CD4-positive, alpha-beta memory T cell (primary cell): ENCODE measurements at regions not wholly inside any gene's neighbourhood (a gene's known extent, or its start where the extent isn't known, plus 50 kb on each side); places are given as distances from the start of the nearest gene placed in this dataset.

Experiments
- CTCF ChIA-PET: fragments of 350-600 bp; sonication (Branson Sonifier 250); formaldehyde crosslinking; loops from one replicate; lab custom pipeline; 2021; ENCODE audit warnings: inconsistent platforms; ENCODE audit not compliant: partially characterized antibody; lab: Charles Lee
- POLR2A ChIA-PET: fragments of 350-600 bp; sonication (Branson Sonifier 250); formaldehyde crosslinking; loops from one replicate; lab custom pipeline; 2021; ENCODE audit not compliant: partially characterized antibody; lab: Charles Lee
- DNase-seq, 5 donors: peaks; one replicate each; pipeline versions ENCODE4 v3.0.0 to v3.0.0-alpha.2; 2020 to 2022; ENCODE audit warnings: mixed read lengths in 1 of 5
- H3K27ac ChIP-seq: one replicate; pipeline ENCODE4 v1.7.0; 2013; ENCODE audit warnings: low read depth, low read length
- H3K27me3 ChIP-seq: 2 replicates; pipeline ENCODE4 v1.7.0; 2013; ENCODE audit warnings: mild to moderate bottlenecking, low read length, moderate library complexity; ENCODE audit not compliant: insufficient read depth
- H3K36me3 ChIP-seq: 2 replicates; pipeline ENCODE4 v1.7.0; 2013; ENCODE audit warnings: mild to moderate bottlenecking, low read length, moderate library complexity; ENCODE audit not compliant: insufficient read depth
- H3K4me1 ChIP-seq: 2 replicates; pipeline ENCODE4 v1.7.0; 2013; ENCODE audit warnings: mild to moderate bottlenecking, low read length, moderate library complexity; ENCODE audit not compliant: insufficient read depth
- H3K4me3 ChIP-seq, 2 donors: one replicate each; pipeline ENCODE4 v1.7.0; 2013; ENCODE audit warnings: low read length in 2 of 2, mild to moderate bottlenecking in 1 of 2
- H3K9me3 ChIP-seq, 2 donors: one replicate each; pipeline ENCODE4 v1.7.0; 2013; ENCODE audit warnings: low read length in 2 of 2, control low read depth in 1 of 2; ENCODE audit not compliant: control insufficient read depth in 1 of 2
- H3K27ac Mint-ChIP-seq, 7 donors: one replicate each; pipeline ENCODE4 v1.8.0; 2020 to 2021; ENCODE audit warnings: mixed read lengths in 7 of 7, mild to moderate bottlenecking in 6 of 7, inconsistent platforms in 3 of 7, moderate library complexity in 3 of 7
- H3K27me3 Mint-ChIP-seq, 2 donors: one replicate each; pipeline ENCODE4 v1.8.0; 2020 to 2021; ENCODE audit warnings: mixed read lengths in 2 of 2
- H3K36me3 Mint-ChIP-seq, 2 donors: one replicate each; pipeline ENCODE4 v1.8.0; 2020 to 2021; ENCODE audit warnings: mixed read lengths in 2 of 2, inconsistent platforms in 1 of 2, mild to moderate bottlenecking in 1 of 2
- H3K4me1 Mint-ChIP-seq, 4 donors: one replicate each; pipeline ENCODE4 v1.8.0; 2020 to 2021; ENCODE audit warnings: mixed read lengths in 4 of 4, mild to moderate bottlenecking in 1 of 4
- H3K4me3 Mint-ChIP-seq, 8 donors: one replicate each; pipeline ENCODE4 v1.8.0; 2020 to 2021; ENCODE audit warnings: mixed read lengths in 8 of 8, mild to moderate bottlenecking in 7 of 8, moderate library complexity in 6 of 8, inconsistent platforms in 3 of 8
- H3K9me3 Mint-ChIP-seq, 8 donors: one replicate each; pipeline ENCODE4 v1.8.0; 2020 to 2021; ENCODE audit warnings: mixed read lengths in 8 of 8, mild to moderate bottlenecking in 5 of 8, inconsistent platforms in 3 of 8, moderate library complexity in 1 of 8
- intact Hi-C: fragments of 100-400 bp; cut with micrococcal nuclease; formaldehyde crosslinking; loops from one replicate; pipeline ENCODE4 v1.15.1; 2023

DNA sequence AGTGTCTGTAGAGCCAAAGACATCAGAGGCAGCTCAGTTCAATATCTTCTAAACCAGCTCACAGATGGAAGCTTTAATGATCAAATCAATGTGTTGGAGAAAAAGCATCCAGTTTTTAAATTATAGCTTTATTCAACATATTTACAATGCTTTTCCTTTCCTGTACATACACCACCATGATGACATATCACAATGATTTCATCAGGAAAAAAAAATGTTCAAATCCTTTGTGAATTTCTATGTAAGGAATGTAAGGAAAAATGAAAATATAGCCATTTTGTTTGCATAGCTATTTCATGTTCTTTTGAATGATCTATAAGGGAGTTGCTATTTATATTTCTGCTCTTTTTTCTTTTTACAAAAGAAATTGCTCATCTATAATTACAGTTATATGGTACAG is 134.7 kb upstream of the CDH20 start:
- intact Hi-C loops: no loop called here
- Histone ChIP-seq H3K27me3 (no peaks in the 10 kb centered on the region), H3K9me3 (no peaks in the 10 kb centered on the region)

DNA sequence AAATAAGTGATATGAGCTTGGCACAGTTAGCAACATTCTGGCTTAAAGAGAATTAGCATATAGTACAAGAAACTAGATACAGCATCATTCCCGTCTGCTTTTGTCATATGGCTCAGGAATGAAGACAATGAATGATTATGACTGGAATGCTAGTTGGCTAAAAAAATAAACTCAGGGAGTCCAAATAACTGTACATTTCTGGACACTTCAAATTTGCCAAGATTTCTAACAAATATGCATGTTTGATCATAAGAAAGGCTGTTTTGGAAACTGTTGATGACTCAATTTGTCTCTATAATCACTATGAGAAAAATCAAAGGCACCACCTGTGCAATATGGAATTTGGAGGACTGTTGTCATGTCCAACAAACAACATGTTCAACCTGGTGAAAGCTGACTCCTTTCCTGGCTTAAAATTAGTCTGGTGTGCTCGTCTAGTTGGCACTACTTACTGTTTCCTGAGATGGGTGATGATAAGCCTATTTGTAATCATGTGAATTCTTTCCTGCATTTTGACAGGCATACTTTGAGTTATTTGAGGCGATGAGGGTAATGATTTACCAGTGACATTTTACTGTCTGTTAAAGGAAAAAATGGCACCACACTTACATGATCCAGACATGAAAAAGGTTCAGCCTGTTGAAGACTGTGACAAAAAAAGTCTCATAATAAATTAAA is 133.9 kb upstream of the CDH20 start:
- Histone ChIP-seq H3K27ac (no peak overlapping the region), H3K9me3 (no peaks in the 10 kb centered on the region), H3K4me1 (no peaks in the 10 kb centered on the region), H3K36me3 (no peaks in the 10 kb centered on the region), H3K4me3 (no peak overlapping the region), H3K27me3 (no peaks in the 10 kb centered on the region)
- H3K36me3 Mint-ChIP-seq: no peaks in the 10 kb centered on the region
- no peaks in the 10 kb centered on the region for H3K27me3 Mint-ChIP-seq
- H3K27ac Mint-ChIP-seq: no peak overlapping the region
- CTCF ChIA-PET: no interaction called here
- no peaks in the 10 kb centered on the region for H3K4me1 Mint-ChIP-seq
- intact Hi-C loops: no loop called here
- no peak overlapping the region for H3K4me3 Mint-ChIP-seq
- no peak for DNase-seq
- POLR2A ChIA-PET: no interaction called here
- peaks cover 0 to 4% (median 1%) of the 10 kb centered on the region in 8 donors for H3K9me3 Mint-ChIP-seq

More for the DNA sequence above, 134.7 kb upstream of the CDH20 start:
- ChIA-PET CTCF (no interaction called here), POLR2A (no interaction called here)
- H3K4me1 Mint-ChIP-seq: no peaks in the 10 kb centered on the region
- no peaks in the 10 kb centered on the region for H3K36me3 ChIP-seq
- H3K4me1 ChIP-seq: no peaks in the 10 kb centered on the region
- H3K27me3 Mint-ChIP-seq: no peaks in the 10 kb centered on the region
- H3K36me3 Mint-ChIP-seq: no peaks in the 10 kb centered on the region
- no peak overlapping the region for H3K4me3 ChIP-seq
- no peak overlapping the region for H3K4me3 Mint-ChIP-seq
- DNase-seq: no peak
- no peak overlapping the region for H3K27ac Mint-ChIP-seq
- H3K9me3 Mint-ChIP-seq: peaks cover 0 to 5% (median 3%) of the 10 kb centered on the region in 8 donors
- H3K27ac ChIP-seq: no peak overlapping the region

DNA sequence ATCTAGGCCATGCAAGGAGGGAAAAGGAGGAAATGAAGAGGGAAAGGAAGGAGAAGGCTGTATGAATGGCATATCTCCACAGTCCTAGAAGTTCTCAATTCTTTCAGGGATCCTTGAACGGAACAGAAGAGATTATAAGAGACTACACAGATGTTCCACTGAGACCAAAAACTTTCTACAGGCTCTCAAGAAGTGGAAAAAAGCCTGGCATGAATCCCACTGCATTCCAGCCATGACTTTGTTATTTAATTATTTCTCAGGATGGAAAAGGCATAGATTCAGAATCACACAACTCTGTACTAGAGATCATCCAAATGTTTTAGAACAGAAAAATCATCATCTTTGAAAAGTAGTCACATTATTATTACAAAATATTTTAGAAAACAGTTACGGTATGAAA is 131.7 kb upstream of the CDH20 start:
- CTCF ChIA-PET: no interaction called here

DNA sequence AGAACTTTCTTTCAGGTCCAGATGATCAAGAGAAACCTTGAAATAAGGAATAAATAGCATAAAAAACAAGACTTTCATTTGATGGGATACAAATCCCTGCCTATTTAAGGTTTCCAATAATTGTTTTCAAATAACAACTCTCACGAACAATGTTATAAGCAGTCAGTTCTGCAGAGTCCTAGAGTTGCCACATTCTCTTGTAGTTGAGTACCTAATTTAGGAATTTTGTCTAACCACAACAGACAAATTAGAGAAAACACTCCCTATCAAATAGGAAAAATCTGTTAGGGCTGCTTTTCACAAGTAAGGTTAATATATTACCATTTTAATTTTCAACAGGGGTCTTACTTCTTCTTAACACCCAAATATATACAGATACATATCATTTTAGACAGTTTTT is 130.1 kb upstream of the CDH20 start:
- intact Hi-C loops: no loop called here
- H3K9me3 Mint-ChIP-seq: no peaks in the 10 kb centered on the region
- DNase-seq: no peak
- ChIA-PET CTCF (no interaction called here), POLR2A (no interaction called here)
- H3K27me3 ChIP-seq: no peaks in the 10 kb centered on the region
- H3K4me3 ChIP-seq: no peak overlapping the region
- H3K4me3 Mint-ChIP-seq: no peak overlapping the region
- no peaks in the 10 kb centered on the region for H3K36me3 Mint-ChIP-seq
- no peaks in the 10 kb centered on the region for H3K27me3 Mint-ChIP-seq
- H3K27ac Mint-ChIP-seq: no peak overlapping the region
- no peaks in the 10 kb centered on the region for H3K9me3 ChIP-seq
- H3K4me1 Mint-ChIP-seq: no peaks in the 10 kb centered on the region
- no peaks in the 10 kb centered on the region for H3K4me1 ChIP-seq
- H3K36me3 ChIP-seq: no peaks in the 10 kb centered on the region
- no peak overlapping the region for H3K27ac ChIP-seq

More for the DNA sequence above, 131.7 kb upstream of the CDH20 start:
- Mint-ChIP-seq H3K27me3 (no peaks in the 10 kb centered on the region), H3K9me3 (no peaks in the 10 kb centered on the region), H3K4me3 (no peak overlapping the region), H3K4me1 (no peaks in the 10 kb centered on the region), H3K27ac (no peak overlapping the region), H3K36me3 (no peaks in the 10 kb centered on the region)
- POLR2A ChIA-PET: no interaction called here
- H3K4me1 ChIP-seq: no peaks in the 10 kb centered on the region
- H3K27ac ChIP-seq: no peak overlapping the region
- H3K36me3 ChIP-seq: no peaks in the 10 kb centered on the region
- no peak overlapping the region for H3K4me3 ChIP-seq
- intact Hi-C loops: no loop called here
- H3K27me3 ChIP-seq: no peaks in the 10 kb centered on the region
- H3K9me3 ChIP-seq: no peaks in the 10 kb centered on the region
- no peak for DNase-seq

DNA sequence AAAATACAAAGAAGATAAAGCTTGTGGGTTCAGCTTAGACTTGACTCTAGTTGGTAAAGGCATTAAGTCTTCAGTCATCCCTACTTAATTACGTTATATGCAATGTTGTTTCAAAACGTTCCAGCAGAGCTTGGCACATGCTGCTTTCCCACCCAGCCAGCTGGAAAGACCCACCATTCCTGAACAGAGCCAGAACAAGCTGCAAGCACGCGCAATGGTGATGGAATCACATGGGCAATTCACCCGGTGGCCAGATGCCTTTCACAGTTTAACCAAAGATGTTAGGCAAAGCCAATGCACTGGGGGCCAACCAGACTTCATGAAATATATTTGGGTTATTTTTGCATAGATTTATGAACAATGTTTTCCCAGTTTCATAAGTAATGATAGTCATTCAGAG is 123.4 kb upstream of the CDH20 start:
- Mint-ChIP-seq H3K9me3 (peaks cover 0 to 13% (median 2%) of the 10 kb centered on the region in 8 donors), H3K27me3 (no peaks in the 10 kb centered on the region), H3K4me3 (no peak overlapping the region), H3K4me1 (no peaks in the 10 kb centered on the region), H3K27ac (no peak overlapping the region), H3K36me3 (no peaks in the 10 kb centered on the region)
- no peak for DNase-seq
- Histone ChIP-seq H3K27ac (no peak overlapping the region), H3K9me3 (no peaks in the 10 kb centered on the region), H3K4me1 (no peaks in the 10 kb centered on the region), H3K36me3 (no peaks in the 10 kb centered on the region), H3K27me3 (no peaks in the 10 kb centered on the region), H3K4me3 (no peak overlapping the region)
- intact Hi-C loops: no loop called here
- POLR2A ChIA-PET: no interaction called here
- CTCF ChIA-PET: no interaction called here

DNA sequence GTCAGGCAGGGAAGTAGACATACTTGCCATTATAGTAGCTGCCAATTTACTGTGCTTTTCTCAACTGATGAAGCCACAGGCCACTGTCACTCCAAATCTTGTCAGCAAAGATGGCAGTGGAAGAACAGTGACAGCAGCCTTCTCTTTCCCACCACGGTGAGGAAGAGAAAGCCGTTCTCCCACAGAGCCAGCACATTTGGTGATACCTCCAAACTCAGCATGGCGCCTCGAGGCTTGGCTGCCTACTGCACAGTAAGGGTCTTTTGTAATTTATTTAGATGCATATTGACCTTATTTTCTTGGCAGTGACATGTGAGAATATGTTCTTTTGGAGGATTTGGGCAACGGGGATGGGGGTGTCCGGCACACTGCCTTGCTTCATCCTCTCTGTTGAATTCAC is 117.2 kb upstream of the CDH20 start:
- Mint-ChIP-seq H3K4me1 (no peaks in the 10 kb centered on the region), H3K4me3 (no peak overlapping the region), H3K27me3 (no peaks in the 10 kb centered on the region), H3K36me3 (no peaks in the 10 kb centered on the region), H3K9me3 (peaks cover 0 to 7% (median 4%) of the 10 kb centered on the region in 8 donors), H3K27ac (no peak overlapping the region)
- Histone ChIP-seq H3K36me3 (no peaks in the 10 kb centered on the region), H3K27me3 (no peaks in the 10 kb centered on the region), H3K27ac (no peak overlapping the region), H3K9me3 (no peaks in the 10 kb centered on the region), H3K4me3 (no peak overlapping the region), H3K4me1 (no peaks in the 10 kb centered on the region)
- no peak for DNase-seq
- ChIA-PET CTCF (no interaction called here), POLR2A (no interaction called here)
- intact Hi-C loops: no loop called here

DNA sequence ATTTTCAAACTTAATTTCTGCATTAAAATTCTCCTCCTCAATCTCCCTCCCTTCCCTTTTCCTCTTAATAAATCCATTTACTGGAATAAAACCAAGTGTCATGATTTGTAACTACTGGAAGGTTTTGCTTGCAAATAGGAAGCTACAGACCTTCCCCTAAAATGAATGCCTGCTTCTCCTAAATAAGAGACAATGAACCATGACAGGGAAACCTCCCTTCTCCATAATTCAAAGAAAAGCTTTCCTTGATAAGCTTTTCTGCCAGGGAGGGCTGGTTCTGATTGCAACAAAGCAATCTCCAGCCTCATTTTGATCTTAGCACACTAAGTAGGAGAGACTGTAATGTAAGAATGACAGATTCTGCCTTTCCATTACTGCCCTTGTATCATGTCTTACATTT is 111.0 kb upstream of the CDH20 start:
- no peaks in the 10 kb centered on the region for H3K4me1 Mint-ChIP-seq
- Histone ChIP-seq H3K27me3 (no peaks in the 10 kb centered on the region), H3K9me3 (no peaks in the 10 kb centered on the region), H3K36me3 (no peaks in the 10 kb centered on the region), H3K27ac (no peak overlapping the region), H3K4me3 (no peak overlapping the region), H3K4me1 (no peaks in the 10 kb centered on the region)
- no peaks in the 10 kb centered on the region for H3K36me3 Mint-ChIP-seq
- CTCF ChIA-PET: no interaction called here
- H3K9me3 Mint-ChIP-seq: peaks cover 0 to 12% (median 5%) of the 10 kb centered on the region in 8 donors
- no peak overlapping the region for H3K4me3 Mint-ChIP-seq
- POLR2A ChIA-PET: no interaction called here
- no peak for DNase-seq
- H3K27me3 Mint-ChIP-seq: no peaks in the 10 kb centered on the region
- intact Hi-C loops: no loop called here
- H3K27ac Mint-ChIP-seq: no peak overlapping the region

DNA sequence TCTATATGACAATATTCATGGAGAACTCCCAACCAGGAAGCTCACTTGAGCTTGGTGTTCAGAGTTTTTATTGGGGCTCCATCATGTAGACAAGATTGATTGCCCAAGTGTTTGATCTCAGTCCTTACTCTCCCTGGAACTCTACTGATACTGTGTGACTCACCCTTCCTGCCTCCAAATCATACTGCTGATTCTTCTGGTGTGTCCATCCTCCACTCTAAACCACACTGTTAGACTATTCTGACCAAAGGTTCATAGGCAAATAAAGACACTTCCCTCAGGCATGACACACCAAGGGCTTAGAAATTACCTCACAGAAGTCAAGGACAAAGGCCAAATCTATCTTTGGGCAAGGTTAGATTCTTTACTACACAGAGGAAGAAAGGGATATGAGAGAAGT is 107.9 kb upstream of the CDH20 start:
- Histone ChIP-seq H3K9me3 (no peaks in the 10 kb centered on the region), H3K4me1 (no peaks in the 10 kb centered on the region), H3K36me3 (no peaks in the 10 kb centered on the region), H3K27ac (no peak overlapping the region), H3K4me3 (no peak overlapping the region), H3K27me3 (no peaks in the 10 kb centered on the region)
- POLR2A ChIA-PET: no interaction called here
- intact Hi-C loops: no loop called here
- peaks cover 0 to 12% (median 5%) of the 10 kb centered on the region in 8 donors for H3K9me3 Mint-ChIP-seq
- no peaks in the 10 kb centered on the region for H3K27me3 Mint-ChIP-seq
- H3K4me3 Mint-ChIP-seq: no peak overlapping the region
- no peaks in the 10 kb centered on the region for H3K36me3 Mint-ChIP-seq
- DNase-seq: no peak
- CTCF ChIA-PET: no interaction called here
- H3K4me1 Mint-ChIP-seq: no peaks in the 10 kb centered on the region
- H3K27ac Mint-ChIP-seq: no peak overlapping the region
